NCI-H82 treated with DMSO at 0.1 percent for 48 hours (cell line): ENCODE measurements at regions not wholly inside any gene's neighbourhood (a gene's known extent, or its start where the extent isn't known, plus 50 kb on each side); places are given as distances from the start of the nearest gene placed in this dataset.
"Not testable (repeated sequence)": the region's sequence is repeated elsewhere in the genome, so short reads cannot be mapped to it uniquely, and the experiment has no call there.

Experiments
- DNase-seq: peaks from one replicate; lab custom pipeline; 2025; ENCODE audit not compliant: unreplicated experiment; lab: John Stamatoyannopoulos, UW

DNA sequence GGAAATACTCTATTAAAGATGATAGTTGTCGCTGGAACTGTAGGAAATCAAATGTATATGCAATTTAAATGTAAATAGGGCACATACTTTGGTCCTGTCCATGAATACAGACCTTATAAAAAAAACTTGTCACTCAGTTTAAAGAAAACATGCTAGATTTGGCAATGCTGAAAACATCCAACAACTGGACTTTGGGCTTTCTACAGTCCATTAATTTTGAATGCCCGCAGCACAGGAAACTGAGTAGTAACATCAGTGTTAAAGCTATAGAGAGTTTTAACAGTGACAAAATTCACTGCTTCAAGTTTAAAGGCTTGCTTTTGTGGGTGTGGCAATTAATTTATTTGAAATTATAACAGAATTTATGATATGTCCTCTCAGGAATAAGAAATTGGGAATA lies 578.4 kb downstream of the TRIML1 start:
- no peak for DNase-seq

DNA sequence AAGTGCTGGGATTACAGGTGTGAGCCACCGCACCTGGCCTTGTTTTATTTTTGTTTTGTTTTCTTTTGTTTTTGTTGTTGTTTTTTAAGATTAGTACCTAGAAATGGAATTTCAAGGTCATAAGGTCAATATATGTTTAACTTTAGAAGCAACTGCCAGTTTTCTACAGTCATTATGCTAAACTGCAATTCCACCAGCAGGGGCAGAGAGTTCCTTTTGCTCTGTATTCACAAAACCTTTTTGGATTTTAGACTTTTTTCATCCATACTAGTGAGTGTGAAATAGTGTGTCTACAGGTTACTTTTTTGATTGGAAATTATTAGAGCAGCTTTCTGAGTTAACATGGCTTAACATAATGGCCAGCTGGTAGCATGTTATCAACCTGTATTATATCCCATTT lies 580.6 kb downstream of the TRIML1 start:
- no peak for DNase-seq

- DNase-seq: no peak
Observed at GRCh38 chr4:188722911-188723310, 583.7 kb downstream of the TRIML1 start.

DNA sequence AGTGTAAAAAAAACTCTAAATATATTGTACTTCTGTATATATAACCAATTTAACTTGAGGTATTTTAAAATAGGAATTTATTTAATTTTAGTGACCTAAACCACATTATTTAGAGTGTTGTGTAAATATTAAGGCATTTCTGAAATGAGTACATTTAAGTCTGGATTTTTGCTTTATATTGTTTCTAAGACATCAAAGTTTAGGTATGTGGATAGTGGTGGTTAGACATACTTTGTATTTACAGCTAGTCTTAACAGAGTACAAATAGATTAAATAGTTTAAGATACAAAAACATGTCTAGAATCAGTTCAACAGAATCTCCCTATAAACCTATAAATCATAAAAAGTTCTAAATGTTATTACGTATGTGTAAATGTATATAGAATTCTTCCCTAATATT lies 588.5 kb downstream of the TRIML1 start:
- no peak for DNase-seq

DNA sequence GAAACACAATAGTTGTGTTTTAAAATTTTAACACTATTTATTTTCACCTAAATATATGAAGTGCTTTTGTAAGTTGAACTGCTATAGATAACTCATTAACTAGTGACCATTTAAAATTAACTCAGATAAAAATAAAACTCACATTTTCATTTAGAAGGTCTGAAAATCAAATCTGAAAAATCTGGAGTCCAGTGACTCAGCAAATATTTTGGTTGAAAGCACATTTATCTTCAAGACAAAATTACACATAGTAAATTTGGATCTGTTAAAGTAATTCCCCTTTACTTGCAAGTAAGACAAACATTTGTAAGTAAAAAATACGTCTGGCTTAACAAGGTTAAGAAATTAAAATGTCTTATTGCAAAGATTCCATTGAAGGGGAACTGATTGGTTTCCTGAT lies 589.1 kb downstream of the TRIML1 start:
- DNase-seq: no peak

DNA sequence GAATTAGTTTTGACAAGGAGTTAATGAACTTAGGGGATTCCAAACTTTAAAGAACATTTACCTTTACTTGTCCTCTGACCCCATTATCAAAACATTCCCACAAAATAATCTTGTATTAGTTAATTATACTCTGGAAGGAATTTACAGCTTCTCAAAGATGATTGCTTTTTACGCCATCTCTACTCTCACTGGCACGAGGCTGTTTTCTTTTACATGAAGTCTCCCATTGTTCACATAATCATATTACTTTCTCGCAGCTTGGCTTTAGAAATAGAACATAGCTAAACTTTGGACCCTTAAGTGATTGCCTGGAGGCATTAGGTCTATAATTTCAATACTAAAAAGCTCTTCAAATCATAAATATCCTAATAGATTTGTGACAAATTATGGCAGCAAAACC lies 592.9 kb downstream of the TRIML1 start:
- DNase-seq: no peak

DNA sequence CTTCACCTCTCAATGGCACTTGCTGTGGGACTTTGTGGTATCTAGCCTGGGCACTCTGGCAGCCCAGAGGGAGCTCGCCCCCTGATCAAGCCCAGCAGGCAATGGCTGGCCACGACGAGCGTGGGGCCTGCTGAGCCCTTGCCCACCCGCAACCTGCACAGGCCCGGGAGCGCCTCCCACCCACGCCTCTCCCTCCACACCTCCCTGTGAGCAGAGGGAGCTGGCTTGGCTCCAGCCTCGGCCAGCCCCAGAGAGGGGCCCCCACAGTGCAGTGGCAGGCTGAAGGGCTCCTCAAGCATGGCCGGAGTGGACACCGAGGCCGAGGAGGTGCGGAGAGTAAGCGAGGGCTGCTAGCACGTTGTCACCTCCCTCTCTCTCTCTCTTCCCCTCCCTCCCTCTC lies 595.8 kb downstream of the TRIML1 start:
- no peak for DNase-seq

GRCh38 chr4:188737251-188738002 lies 598.2 kb downstream of the TRIML1 start:
- DNase-seq: no peak

DNA sequence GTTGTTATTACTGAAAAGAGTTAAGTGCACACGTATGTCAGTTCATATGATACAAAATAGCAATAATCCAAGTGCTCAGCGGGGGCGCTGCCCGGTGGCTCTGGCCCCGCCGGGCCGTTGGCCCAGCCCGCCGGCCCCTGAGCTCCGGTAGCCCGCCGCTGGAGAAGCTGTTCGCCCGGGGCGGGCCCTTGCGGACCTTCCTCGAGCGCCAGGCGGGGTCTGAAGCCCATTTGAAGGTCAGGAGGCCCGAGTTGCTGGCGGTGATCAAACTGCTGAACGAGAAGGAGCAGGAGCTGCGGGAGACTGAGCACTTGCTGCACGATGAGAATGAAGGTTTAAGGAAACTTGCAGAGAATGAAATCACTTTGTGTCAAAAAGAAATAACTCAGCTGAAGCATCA lies 599.0 kb downstream of the TRIML1 start:
- DNase-seq: not testable (repeated sequence)

- DNase-seq: not testable (repeated sequence)
Observed at GRCh38 chr4:188740172-188740571, 600.9 kb downstream of the TRIML1 start.

DNA sequence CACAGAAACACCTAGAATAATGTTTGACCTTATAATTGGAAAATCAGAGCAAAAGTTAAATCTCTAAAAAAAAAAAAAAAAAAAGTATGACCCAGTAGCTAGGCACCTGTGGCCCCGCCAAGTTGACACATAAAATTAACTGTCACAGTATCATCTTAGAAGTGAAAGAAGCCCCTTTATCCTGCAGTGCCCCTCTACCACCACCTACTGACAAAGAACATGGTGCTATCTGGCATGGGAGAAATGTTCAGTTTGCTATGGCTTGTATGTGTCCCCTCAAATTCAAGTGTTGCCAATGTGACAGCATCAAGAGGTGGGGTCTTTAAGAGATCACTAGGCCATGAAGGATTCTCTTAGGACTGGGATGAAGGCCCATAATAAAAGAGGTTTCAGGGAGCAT lies 601.5 kb downstream of the TRIML1 start:
- DNase-seq: not testable (repeated sequence)

DNA sequence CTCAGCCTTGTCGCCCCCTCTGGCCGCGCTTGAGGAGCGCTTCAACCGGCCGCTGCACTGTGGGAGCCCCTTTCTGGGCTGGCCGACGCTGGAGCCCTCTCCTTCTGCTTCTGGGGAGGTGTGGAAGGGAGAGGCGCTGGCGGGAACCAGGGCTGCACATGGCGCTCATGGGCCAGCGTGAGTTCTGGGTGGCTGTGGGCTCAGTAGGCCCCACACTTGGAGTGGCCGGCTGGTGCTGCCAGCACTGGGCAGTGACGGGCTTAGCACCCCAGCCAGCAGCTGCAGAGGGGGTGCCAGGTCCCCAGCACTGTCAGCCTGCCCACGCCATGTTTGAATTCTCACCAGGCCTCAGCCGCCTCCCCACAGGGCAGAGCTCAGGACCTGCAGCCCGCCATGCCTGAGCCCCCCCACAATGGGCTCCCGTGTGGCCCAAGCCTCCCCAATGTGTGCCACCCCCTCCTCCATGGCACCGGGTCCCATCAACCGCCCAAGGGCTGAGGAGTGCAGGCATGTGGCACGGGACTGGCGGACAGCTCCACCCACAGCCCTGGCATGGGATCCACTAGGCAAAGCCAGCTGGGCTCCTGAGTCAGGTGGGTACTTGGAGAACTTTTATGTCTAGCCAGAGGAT lies 615.2 kb downstream of the TRIML1 start:
- no peak for DNase-seq

- no peak for DNase-seq
Observed at GRCh38 chr4:188767496-188767895, 628.3 kb downstream of the TRIML1 start.

- no peak for DNase-seq
Observed at GRCh38 chr4:188778905-188779304, 639.7 kb downstream of the TRIML1 start.

- DNase-seq: no peak
Observed at GRCh38 chr4:188779581-188779980, 640.3 kb downstream of the TRIML1 start.

- no peak for DNase-seq
Observed at GRCh38 chr4:188780028-188780427, 640.8 kb downstream of the TRIML1 start.

DNA sequence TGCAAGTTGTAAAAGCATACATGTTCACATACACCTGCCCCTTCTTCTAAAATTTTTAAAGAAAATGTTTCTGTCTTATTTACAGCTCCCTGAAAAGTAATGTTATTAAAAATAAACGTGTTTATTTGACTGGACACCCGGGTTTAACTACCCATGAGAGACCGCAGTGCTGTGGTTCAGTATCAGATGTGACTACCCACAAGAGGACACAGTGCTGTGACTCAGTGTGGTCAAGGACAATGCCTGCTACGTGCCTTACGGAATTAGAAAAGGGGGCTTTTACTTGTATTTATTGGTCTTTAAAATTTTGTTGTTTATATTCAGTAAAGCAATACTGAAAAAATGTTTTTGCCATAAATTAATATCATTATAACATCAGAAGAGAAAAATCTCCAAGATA lies 641.4 kb downstream of the TRIML1 start:
- DNase-seq: no peak

- DNase-seq: no peak
Observed at GRCh38 chr4:188781655-188782054, 642.4 kb downstream of the TRIML1 start.

DNA sequence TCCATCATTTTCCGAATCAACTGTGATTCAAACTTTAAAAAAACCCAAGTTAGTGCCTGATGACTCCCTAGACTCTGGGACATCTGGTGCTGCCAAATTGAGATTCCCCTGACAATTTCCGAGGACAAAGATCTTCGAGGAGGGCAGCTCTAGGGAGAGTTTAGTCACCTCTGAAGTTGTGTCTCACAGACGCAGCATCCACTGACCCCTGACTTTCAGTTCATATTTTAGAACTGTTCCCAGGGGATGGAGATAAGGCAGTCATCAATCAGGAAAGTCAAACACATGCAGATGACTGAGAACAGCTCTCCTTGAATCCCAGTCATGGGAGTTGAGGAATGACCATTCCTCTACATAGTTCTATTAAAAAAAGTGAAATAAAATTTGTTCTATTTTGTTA lies 643.9 kb downstream of the TRIML1 start:
- no peak for DNase-seq

GRCh38 chr4:188783606-188784160 lies 644.4 kb downstream of the TRIML1 start:
- no peak for DNase-seq

DNA sequence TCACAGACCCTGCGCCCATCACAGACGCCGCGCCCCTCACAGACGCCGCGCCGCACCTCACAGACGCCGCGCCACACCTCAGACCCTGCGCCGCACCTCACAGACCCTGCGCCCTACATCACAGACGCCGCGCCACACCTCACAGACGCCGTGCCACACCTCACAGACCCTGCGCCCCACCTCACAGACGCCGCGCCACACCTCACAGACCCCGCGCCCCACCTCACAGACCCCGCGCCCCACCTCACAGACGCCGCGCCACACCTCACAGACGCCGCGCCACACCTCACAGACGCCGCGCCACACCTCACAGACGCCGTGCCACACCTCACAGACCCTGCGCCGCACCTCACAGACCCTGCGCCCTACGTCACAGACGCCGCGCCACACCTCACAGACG lies 657.4 kb downstream of the TRIML1 start:
- not testable (repeated sequence) for DNase-seq

- DNase-seq: not testable (repeated sequence)
Observed at GRCh38 chr4:188797011-188797410, 657.8 kb downstream of the TRIML1 start.
